IMR-90 (cell line): ENCODE measurements at regions not wholly inside any gene's neighbourhood (a gene's known extent, or its start where the extent isn't known, plus 50 kb on each side); places are given as distances from the start of the nearest gene placed in this dataset.

ENCODE experiments used
- CTCF ChIP-seq: conservative IDR thresholded peaks from 2 replicates; pipeline ENCODE4 v1.5.1; 2012; ENCODE audit warnings: mild to moderate bottlenecking, low read depth, low read length, improper control_type of control experiment
- FOS ChIP-seq: fragments of 150-350 bp; IDR thresholded peaks from 2 replicates; pipeline ENCODE4 v1.6.1; 2016; ENCODE audit warnings: low read depth, low read length
- MAFK ChIP-seq: IDR thresholded peaks from 2 replicates; pipeline ENCODE4 v1.6.1; 2012; ENCODE audit warnings: low read depth, low read length, improper control_type of control experiment

- TF ChIP-seq MAFK = no peak
- no peak for TF ChIP-seq FOS
- no peak for TF ChIP-seq CTCF
These were observed 598.8 kb downstream of the EPHA7 start for GRCh38 chr6:92820601-92821000.
